ENCODE measurements at regions not wholly inside any gene's neighbourhood (a gene's known extent, or its start where the extent isn't known, plus 50 kb on each side); places are given as distances from the start of the nearest gene placed in this dataset.

DNA sequence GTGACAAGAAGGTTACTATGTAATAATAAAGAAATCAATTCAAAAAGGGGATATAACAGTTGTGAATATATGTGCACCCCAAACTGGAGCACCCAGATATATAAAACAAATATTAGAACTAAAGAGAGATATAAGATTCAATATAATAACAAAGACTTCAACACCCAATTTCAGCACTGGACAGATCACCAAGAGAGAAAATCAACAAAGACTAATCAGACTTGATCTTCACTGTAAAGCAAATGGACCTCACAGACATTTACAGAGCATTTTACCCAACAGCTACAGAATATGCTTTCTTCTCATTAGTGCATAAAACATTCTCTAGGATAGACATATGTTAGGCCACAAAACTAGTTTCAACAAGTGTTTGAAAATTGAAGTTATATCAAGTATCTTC is 287.7 kb downstream of the DSC3 start:
- no peaks in the 10 kb centered on the region for H3K4me1 ChIP-seq (ENCODE audit: control insufficient read depth, insufficient read depth, low read length)
- FAIRE-seq (no peak), ATAC-seq (no peak), DNase-seq (ENCODE audit: low read depth, low spot score) (no peak)
- no peak overlapping the region for H3K4me3 ChIP-seq
- SMC1A ChIA-PET (ENCODE audit: uncharacterized antibody, unreplicated experiment), result interaction anchor here (1.4 kb wide), 1 partner anchor 42 kb away, joined by 4 read pairs; no protein-coding TSS in a partner anchor
- BruUV-seq (replicated peaks), result no TSS peak
- intact Hi-C loops (cut with micrococcal nuclease; ENCODE audit: unreplicated experiment) (no loop called here), in situ Hi-C loops (cut with MboI) (no loop called here)
- no peak overlapping the region for H2AFZ ChIP-seq (ENCODE audit: control insufficient read depth, low read depth, low read length)
- no peak overlapping the region for H3K27ac ChIP-seq (ENCODE audit: control insufficient read depth, insufficient read depth)
- no peak for TF ChIP-seq SUPT20H (IDR thresholded peaks at IDR 0.05; ENCODE audit: borderline replicate concordance, control insufficient read depth, low read depth, low read length)
- H3K4me2 ChIP-seq (ENCODE audit: control insufficient read depth, insufficient read depth), result no peak overlapping the region
- H3K27me3 ChIP-seq (replicated peaks in 1 of 2; ENCODE audit: control insufficient read depth in 2 of 2, insufficient read depth in 2 of 2, low read length in 1 of 2), result no peaks in the 10 kb centered on the region
- H3K9me3 ChIP-seq (replicated peaks; ENCODE audit: control insufficient read depth, insufficient read depth, low read length), result no peaks in the 10 kb centered on the region
- no peaks in the 10 kb centered on the region for H4K20me1 ChIP-seq (ENCODE audit: control insufficient read depth, insufficient read depth)
- CTCF ChIA-PET, result no interaction called here
- H3K36me3 ChIP-seq (ENCODE audit: control insufficient read depth in 2 of 2, insufficient read depth in 2 of 2, low read length in 1 of 2), result no peaks in the 10 kb centered on the region
- POLR2A ChIA-PET, result no interaction called here
- no peak overlapping the region for H3K9ac ChIP-seq (ENCODE audit: control insufficient read depth, insufficient read depth, low read length)
- RAD21 ChIA-PET (ENCODE audit: unreplicated experiment), result no interaction called here
- no peaks in the 10 kb centered on the region for H3K79me2 ChIP-seq (ENCODE audit: control insufficient read depth, insufficient read depth, low read length)

DNA sequence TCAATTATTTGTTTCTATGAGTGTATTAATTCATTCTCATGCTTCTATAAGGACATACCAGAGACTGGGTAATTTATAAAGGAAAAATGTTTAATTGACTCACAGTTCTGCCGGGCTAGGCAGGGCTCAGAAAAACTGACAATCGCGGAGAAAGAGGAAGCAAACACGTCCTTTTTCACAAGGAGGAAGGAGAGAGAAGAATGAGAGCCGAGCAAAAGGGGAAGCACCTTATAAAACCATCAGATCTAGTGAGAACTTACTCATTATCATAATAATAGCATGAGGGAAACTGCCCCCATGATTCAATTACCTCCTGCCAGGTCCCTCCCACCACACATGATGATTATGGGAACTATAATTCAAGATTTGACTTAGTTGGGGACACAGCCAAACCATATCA is 294.0 kb downstream of the DSC3 start:
- ChIA-PET POLR2A (no interaction called here), CTCF (no interaction called here), RAD21 (ENCODE audit: unreplicated experiment) (no interaction called here), SMC1A (ENCODE audit: uncharacterized antibody, unreplicated experiment) (no interaction called here)
- no peak for TF ChIP-seq CREM (IDR thresholded peaks at IDR 0.05; ENCODE audit: low read depth)
- no peak for TF ChIP-seq SMC3 (IDR thresholded peaks at IDR 0.05; ENCODE audit: borderline replicate concordance, low read length)
- TF ChIP-seq, protein P1, sequence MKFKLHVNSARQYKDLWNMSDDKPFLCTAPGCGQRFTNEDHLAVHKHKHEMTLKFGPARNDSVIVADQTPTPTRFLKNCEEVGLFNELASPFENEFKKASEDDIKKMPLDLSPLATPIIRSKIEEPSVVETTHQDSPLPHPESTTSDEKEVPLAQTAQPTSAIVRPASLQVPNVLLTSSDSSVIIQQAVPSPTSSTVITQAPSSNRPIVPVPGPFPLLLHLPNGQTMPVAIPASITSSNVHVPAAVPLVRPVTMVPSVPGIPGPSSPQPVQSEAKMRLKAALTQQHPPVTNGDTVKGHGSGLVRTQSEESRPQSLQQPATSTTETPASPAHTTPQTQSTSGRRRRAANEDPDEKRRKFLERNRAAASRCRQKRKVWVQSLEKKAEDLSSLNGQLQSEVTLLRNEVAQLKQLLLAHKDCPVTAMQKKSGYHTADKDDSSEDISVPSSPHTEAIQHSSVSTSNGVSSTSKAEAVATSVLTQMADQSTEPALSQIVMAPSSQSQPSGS (IDR thresholded peaks at IDR 0.05; ENCODE audit: low read length), result no peak
- TF ChIP-seq ZSCAN29 (IDR thresholded peaks at IDR 0.05), result no peak
- TF ChIP-seq SIX5 (IDR thresholded peaks at IDR 0.05; ENCODE audit: low read depth, low read length, severe bottlenecking), result no peak
- TF ChIP-seq, protein P2, sequence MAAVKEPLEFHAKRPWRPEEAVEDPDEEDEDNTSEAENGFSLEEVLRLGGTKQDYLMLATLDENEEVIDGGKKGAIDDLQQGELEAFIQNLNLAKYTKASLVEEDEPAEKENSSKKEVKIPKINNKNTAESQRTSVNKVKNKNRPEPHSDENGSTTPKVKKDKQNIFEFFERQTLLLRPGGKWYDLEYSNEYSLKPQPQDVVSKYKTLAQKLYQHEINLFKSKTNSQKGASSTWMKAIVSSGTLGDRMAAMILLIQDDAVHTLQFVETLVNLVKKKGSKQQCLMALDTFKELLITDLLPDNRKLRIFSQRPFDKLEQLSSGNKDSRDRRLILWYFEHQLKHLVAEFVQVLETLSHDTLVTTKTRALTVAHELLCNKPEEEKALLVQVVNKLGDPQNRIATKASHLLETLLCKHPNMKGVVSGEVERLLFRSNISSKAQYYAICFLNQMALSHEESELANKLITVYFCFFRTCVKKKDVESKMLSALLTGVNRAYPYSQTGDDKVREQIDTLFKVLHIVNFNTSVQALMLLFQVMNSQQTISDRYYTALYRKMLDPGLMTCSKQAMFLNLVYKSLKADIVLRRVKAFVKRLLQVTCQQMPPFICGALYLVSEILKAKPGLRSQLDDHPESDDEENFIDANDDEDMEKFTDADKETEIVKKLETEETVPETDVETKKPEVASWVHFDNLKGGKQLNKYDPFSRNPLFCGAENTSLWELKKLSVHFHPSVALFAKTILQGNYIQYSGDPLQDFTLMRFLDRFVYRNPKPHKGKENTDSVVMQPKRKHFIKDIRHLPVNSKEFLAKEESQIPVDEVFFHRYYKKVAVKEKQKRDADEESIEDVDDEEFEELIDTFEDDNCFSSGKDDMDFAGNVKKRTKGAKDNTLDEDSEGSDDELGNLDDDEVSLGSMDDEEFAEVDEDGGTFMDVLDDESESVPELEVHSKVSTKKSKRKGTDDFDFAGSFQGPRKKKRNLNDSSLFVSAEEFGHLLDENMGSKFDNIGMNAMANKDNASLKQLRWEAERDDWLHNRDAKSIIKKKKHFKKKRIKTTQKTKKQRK (IDR thresholded peaks at IDR 0.05; ENCODE audit: low read depth, low read length), result no peak
- no peak for TF ChIP-seq MTA2 (IDR thresholded peaks at IDR 0.05; ENCODE audit: low read depth)
- TF ChIP-seq STAT1 (conservative IDR thresholded peaks at IDR 0.05), result no peak
- no peak for TF ChIP-seq ZNF217 (IDR thresholded peaks at IDR 0.05)
- TF ChIP-seq NFIC (IDR thresholded peaks at IDR 0.05; ENCODE audit: low read depth, low read length), result no peak
- no peak for TF ChIP-seq ZNF24 (IDR thresholded peaks at IDR 0.05)
- TF ChIP-seq IRF4 (IDR thresholded peaks at IDR 0.05; ENCODE audit: low read depth, low read length), result no peak
- no peak for ATAC-seq
- H3K79me2 ChIP-seq (ENCODE audit: control insufficient read depth, insufficient read depth, low read length), result no peaks in the 10 kb centered on the region
- no peaks in the 10 kb centered on the region for H3K4me1 ChIP-seq (ENCODE audit: control insufficient read depth, insufficient read depth, low read length)
- H4K20me1 ChIP-seq (ENCODE audit: control insufficient read depth, insufficient read depth), result no peaks in the 10 kb centered on the region
- H3K4me3 ChIP-seq, result no peak overlapping the region
- H3K27ac ChIP-seq (ENCODE audit: control insufficient read depth, insufficient read depth), result no peak overlapping the region
- H2AFZ ChIP-seq (ENCODE audit: control insufficient read depth, low read depth, low read length), result no peak overlapping the region
- DNase-seq (ENCODE audit: low read depth, low spot score), result no peak
- 0% methylated on average over 5 of the region's 5 CpGs for WGBS (ENCODE audit: insufficient coverage, insufficient replicate concordance, low lambda C conversion rate, missing lambda C conversion rate)
- FAIRE-seq, result no peak
- no peak overlapping the region for H3K9ac ChIP-seq (ENCODE audit: control insufficient read depth, insufficient read depth, low read length)
- in situ Hi-C loops (cut with MboI), result no loop called here
- H3K4me2 ChIP-seq (ENCODE audit: control insufficient read depth, insufficient read depth), result no peak overlapping the region
- intact Hi-C loops (cut with micrococcal nuclease; ENCODE audit: unreplicated experiment), result no loop called here
- no peaks in the 10 kb centered on the region for H3K27me3 ChIP-seq (replicated peaks in 1 of 2; ENCODE audit: control insufficient read depth in 2 of 2, insufficient read depth in 2 of 2, low read length in 1 of 2)
- H3K36me3 ChIP-seq (ENCODE audit: control insufficient read depth in 2 of 2, insufficient read depth in 2 of 2, low read length in 1 of 2), result no peaks in the 10 kb centered on the region
- no TSS peak for BruUV-seq (replicated peaks)
- H3K9me3 ChIP-seq (replicated peaks; ENCODE audit: control insufficient read depth, insufficient read depth, low read length), result no peaks in the 10 kb centered on the region
